ENCODE measurements at regions not wholly inside any gene's neighbourhood (a gene's known extent, or its start where the extent isn't known, plus 50 kb on each side); places are given as distances from the start of the nearest gene placed in this dataset.

DNA sequence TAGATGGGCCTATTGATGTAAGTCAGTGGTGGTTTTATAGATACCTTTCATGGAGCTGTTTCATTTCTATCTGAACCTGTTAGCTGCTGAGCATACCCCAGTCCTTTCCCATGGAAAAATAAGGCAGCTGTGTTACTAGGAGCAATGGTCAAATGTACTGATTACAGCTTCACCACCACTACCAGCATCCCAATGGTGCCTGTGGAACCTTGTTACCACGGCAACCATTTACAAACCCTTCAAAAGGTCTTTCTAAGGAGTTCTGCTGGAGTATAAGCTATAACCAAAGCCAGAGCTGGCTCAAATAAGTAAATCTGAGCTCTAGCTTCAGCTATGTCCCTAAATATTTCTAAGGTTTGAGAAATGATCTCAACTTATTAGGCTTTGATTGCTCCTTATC lies 133.4 kb upstream of the ACP3 start:
- no peak for TF ChIP-seq EZH2phosphoT487 (IDR thresholded peaks at IDR 0.05; ENCODE audit: low read depth)
- TF ChIP-seq, protein P1, sequence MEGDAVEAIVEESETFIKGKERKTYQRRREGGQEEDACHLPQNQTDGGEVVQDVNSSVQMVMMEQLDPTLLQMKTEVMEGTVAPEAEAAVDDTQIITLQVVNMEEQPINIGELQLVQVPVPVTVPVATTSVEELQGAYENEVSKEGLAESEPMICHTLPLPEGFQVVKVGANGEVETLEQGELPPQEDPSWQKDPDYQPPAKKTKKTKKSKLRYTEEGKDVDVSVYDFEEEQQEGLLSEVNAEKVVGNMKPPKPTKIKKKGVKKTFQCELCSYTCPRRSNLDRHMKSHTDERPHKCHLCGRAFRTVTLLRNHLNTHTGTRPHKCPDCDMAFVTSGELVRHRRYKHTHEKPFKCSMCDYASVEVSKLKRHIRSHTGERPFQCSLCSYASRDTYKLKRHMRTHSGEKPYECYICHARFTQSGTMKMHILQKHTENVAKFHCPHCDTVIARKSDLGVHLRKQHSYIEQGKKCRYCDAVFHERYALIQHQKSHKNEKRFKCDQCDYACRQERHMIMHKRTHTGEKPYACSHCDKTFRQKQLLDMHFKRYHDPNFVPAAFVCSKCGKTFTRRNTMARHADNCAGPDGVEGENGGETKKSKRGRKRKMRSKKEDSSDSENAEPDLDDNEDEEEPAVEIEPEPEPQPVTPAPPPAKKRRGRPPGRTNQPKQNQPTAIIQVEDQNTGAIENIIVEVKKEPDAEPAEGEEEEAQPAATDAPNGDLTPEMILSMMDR (IDR thresholded peaks at IDR 0.05; ENCODE audit: low read depth, low read length): no peak

All from OCI-LY3 (cell line).